ENCODE measurements at regions not wholly inside any gene's neighbourhood (a gene's known extent, or its start where the extent isn't known, plus 50 kb on each side); places are given as distances from the start of the nearest gene placed in this dataset.

DNA sequence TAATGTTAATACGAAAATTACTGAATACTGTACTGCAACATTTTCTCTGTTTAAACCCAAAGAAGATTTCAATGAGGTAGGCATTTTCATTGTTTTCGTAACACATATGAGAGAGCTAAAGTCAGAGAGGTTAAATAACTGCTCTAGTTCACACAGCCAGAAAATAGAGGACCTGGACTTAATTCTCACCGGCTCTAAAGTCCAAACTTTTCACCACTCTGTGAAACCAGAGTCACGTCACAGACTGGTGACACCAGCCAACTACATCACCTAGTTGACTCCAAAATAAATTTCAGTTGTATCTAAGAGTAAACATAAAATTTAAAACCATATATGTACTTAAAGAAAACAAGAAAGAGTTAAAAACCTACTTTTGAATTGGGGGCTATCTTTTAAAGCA lies 146.7 kb downstream of the FCRL5 start:
- peaks cover 30% of the 10 kb centered on the region for H3K4me1 Mint-ChIP-seq
- no peaks in the 10 kb centered on the region for H3K36me3 Mint-ChIP-seq
- ATAC-seq (no peak), DNase-seq (ENCODE audit: low spot score) (no peak)
- TF ChIP-seq SMAD3 (CRISPR knock-in tag; IDR thresholded peaks at IDR 0.05; ENCODE audit: borderline replicate concordance), result no peak
- TF ChIP-seq FOXK1 (CRISPR knock-in tag; IDR thresholded peaks at IDR 0.05), result no peak
- TF ChIP-seq ELF4 (CRISPR knock-in tag; IDR thresholded peaks at IDR 0.05; ENCODE audit: low read depth), result no peak
- TF ChIP-seq EMX1 (CRISPR knock-in tag; IDR thresholded peaks at IDR 0.05), result no peak
- no peaks in the 10 kb centered on the region for H3K9me3 Mint-ChIP-seq
- CTCF ChIA-PET, result no interaction called here
- no peak overlapping the region for H3K27ac Mint-ChIP-seq
- H3K27me3 Mint-ChIP-seq (ENCODE audit: low read depth), result peaks cover 16% of the 10 kb centered on the region
- POLR2A ChIA-PET, result no interaction called here
- H3K4me3 Mint-ChIP-seq, result no peak overlapping the region

DNA sequence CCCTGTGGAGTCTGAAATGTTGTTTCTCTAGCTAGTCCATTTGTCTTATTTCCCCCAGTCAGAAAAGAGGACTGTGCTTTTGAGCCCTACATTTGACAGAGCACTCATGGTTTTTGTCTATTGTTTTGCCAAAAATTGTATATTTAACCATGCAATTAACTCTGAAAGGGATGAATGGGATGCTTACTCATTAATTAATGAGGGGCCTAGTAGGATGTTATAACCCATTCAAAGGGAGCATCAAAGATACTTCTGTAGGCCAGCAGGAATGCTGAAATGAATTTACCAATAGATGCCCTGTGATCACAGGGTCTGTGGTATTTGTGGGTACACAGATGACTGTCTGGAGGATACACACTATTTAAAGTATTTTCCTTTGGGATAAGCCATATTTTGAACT lies 147.7 kb downstream of the FCRL5 start:
- no peaks in the 10 kb centered on the region for H3K36me3 Mint-ChIP-seq
- no peak overlapping the region for H3K4me3 Mint-ChIP-seq
- ChIA-PET POLR2A (no interaction called here), CTCF (no interaction called here)
- DNase-seq (ENCODE audit: low spot score) (no peak), ATAC-seq (no peak)
- H3K9me3 Mint-ChIP-seq, result no peaks in the 10 kb centered on the region
- peaks cover 34% of the 10 kb centered on the region for H3K4me1 Mint-ChIP-seq
- no peak overlapping the region for H3K27ac Mint-ChIP-seq
- no peak for TF ChIP-seq SOX15 (CRISPR knock-in tag; IDR thresholded peaks at IDR 0.05)
- TF ChIP-seq NFYB (CRISPR knock-in tag; conservative IDR thresholded peaks at IDR 0.05; ENCODE audit: low read depth), result no peak
- TF ChIP-seq, protein P1, sequence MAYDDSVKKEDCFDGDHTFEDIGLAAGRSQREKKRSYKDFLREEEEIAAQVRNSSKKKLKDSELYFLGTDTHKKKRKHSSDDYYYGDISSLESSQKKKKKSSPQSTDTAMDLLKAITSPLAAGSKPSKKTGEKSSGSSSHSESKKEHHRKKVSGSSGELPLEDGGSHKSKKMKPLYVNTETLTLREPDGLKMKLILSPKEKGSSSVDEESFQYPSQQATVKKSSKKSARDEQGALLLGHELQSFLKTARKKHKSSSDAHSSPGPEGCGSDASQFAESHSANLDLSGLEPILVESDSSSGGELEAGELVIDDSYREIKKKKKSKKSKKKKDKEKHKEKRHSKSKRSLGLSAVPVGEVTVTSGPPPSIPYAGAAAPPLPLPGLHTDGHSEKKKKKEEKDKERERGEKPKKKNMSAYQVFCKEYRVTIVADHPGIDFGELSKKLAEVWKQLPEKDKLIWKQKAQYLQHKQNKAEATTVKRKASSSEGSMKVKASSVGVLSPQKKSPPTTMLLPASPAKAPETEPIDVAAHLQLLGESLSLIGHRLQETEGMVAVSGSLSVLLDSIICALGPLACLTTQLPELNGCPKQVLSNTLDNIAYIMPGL (CRISPR knock-in tag; IDR thresholded peaks at IDR 0.05), result no peak
- TF ChIP-seq, protein P2, sequence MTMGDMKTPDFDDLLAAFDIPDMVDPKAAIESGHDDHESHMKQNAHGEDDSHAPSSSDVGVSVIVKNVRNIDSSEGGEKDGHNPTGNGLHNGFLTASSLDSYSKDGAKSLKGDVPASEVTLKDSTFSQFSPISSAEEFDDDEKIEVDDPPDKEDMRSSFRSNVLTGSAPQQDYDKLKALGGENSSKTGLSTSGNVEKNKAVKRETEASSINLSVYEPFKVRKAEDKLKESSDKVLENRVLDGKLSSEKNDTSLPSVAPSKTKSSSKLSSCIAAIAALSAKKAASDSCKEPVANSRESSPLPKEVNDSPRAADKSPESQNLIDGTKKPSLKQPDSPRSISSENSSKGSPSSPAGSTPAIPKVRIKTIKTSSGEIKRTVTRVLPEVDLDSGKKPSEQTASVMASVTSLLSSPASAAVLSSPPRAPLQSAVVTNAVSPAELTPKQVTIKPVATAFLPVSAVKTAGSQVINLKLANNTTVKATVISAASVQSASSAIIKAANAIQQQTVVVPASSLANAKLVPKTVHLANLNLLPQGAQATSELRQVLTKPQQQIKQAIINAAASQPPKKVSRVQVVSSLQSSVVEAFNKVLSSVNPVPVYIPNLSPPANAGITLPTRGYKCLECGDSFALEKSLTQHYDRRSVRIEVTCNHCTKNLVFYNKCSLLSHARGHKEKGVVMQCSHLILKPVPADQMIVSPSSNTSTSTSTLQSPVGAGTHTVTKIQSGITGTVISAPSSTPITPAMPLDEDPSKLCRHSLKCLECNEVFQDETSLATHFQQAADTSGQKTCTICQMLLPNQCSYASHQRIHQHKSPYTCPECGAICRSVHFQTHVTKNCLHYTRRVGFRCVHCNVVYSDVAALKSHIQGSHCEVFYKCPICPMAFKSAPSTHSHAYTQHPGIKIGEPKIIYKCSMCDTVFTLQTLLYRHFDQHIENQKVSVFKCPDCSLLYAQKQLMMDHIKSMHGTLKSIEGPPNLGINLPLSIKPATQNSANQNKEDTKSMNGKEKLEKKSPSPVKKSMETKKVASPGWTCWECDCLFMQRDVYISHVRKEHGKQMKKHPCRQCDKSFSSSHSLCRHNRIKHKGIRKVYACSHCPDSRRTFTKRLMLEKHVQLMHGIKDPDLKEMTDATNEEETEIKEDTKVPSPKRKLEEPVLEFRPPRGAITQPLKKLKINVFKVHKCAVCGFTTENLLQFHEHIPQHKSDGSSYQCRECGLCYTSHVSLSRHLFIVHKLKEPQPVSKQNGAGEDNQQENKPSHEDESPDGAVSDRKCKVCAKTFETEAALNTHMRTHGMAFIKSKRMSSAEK (CRISPR knock-in tag; IDR thresholded peaks at IDR 0.05; ENCODE audit: borderline replicate concordance), result no peak
- TF ChIP-seq RORB (CRISPR knock-in tag; IDR thresholded peaks at IDR 0.05), result no peak
- no peak for TF ChIP-seq ATF1 (CRISPR knock-in tag; IDR thresholded peaks at IDR 0.05)
- H3K27me3 Mint-ChIP-seq (ENCODE audit: low read depth), result peaks cover 11% of the 10 kb centered on the region

DNA sequence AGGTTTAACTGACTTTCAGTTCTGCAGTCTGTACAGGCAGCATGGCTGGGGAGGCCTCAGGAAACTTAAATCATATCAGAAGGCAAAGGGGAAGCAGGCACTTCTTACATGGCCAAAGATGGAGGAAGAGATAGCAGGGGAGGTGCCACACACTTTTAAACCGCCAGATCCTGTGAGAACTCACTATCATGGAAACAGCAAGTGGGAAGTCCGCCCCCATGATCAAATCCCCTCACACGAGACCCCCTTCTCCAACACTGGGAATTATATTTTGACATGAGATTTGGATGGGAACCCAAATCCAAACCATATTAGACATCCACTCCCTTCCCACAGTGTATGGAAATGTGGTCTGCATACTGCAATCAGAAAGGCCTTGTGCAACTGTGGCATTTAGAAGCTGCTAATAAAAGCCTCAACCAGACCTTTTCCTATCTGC lies 148.2 kb downstream of the FCRL5 start:
- Mint-ChIP-seq H3K4me1 (peaks cover 37% of the 10 kb centered on the region), H3K4me3 (no peak overlapping the region), H3K27me3 (ENCODE audit: low read depth) (peaks cover 11% of the 10 kb centered on the region), H3K9me3 (no peaks in the 10 kb centered on the region), H3K27ac (no peak overlapping the region), H3K36me3 (no peaks in the 10 kb centered on the region)
- ATAC-seq (no peak), DNase-seq (ENCODE audit: low spot score) (no peak)
- CTCF ChIA-PET, result interaction anchor here (1.1 kb wide), 1 partner anchor 78 kb away, joined by 4 read pairs; no protein-coding TSS in a partner anchor
- POLR2A ChIA-PET, result no interaction called here
- TF ChIP-seq SOX15 (CRISPR knock-in tag; IDR thresholded peaks at IDR 0.05), result no peak
- no peak for TF ChIP-seq ETV6 (CRISPR knock-in tag; IDR thresholded peaks at IDR 0.05)
- no peak for TF ChIP-seq FOXJ3 (CRISPR knock-in tag; IDR thresholded peaks at IDR 0.05; ENCODE audit: borderline replicate concordance)
- TF ChIP-seq TP53 (CRISPR knock-in tag; IDR thresholded peaks at IDR 0.05), result no peak
- TF ChIP-seq, protein P3, sequence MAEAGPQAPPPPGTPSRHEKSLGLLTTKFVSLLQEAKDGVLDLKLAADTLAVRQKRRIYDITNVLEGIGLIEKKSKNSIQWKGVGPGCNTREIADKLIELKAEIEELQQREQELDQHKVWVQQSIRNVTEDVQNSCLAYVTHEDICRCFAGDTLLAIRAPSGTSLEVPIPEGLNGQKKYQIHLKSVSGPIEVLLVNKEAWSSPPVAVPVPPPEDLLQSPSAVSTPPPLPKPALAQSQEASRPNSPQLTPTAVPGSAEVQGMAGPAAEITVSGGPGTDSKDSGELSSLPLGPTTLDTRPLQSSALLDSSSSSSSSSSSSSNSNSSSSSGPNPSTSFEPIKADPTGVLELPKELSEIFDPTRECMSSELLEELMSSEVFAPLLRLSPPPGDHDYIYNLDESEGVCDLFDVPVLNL (CRISPR knock-in tag; IDR thresholded peaks at IDR 0.05; ENCODE audit: borderline replicate concordance, low read depth), result no peak
- TF ChIP-seq ZNF232 (CRISPR knock-in tag; IDR thresholded peaks at IDR 0.05), result no peak
- TF ChIP-seq ATF1 (CRISPR knock-in tag; IDR thresholded peaks at IDR 0.05), result no peak
- TF ChIP-seq GTF2I (CRISPR knock-in tag; conservative IDR thresholded peaks at IDR 0.05), result no peak
- no peak for TF ChIP-seq NFE2L1 (CRISPR knock-in tag; IDR thresholded peaks at IDR 0.05)
- TF ChIP-seq ZBTB21 (CRISPR knock-in tag; IDR thresholded peaks at IDR 0.05; ENCODE audit: borderline replicate concordance), result no peak
- no peak for TF ChIP-seq ZNF317 (CRISPR knock-in tag; IDR thresholded peaks at IDR 0.05; ENCODE audit: borderline replicate concordance, low read depth)
- no peak for TF ChIP-seq KAT7 (CRISPR knock-in tag; IDR thresholded peaks at IDR 0.05; ENCODE audit: borderline replicate concordance)
- TF ChIP-seq, protein P1 (CRISPR knock-in tag; IDR thresholded peaks at IDR 0.05), result no peak
- TF ChIP-seq MXD4 (CRISPR knock-in tag; IDR thresholded peaks at IDR 0.05; ENCODE audit: borderline replicate concordance), result no peak
- no peak for TF ChIP-seq ZNF416 (CRISPR knock-in tag; IDR thresholded peaks at IDR 0.05)
- no peak for TF ChIP-seq PRRX2 (CRISPR knock-in tag; IDR thresholded peaks at IDR 0.05)
- TF ChIP-seq FOXP1 (CRISPR knock-in tag; IDR thresholded peaks at IDR 0.05; ENCODE audit: borderline replicate concordance), result no peak

All from WTC11 (cell line).